ENCODE measurements at regions not wholly inside any gene's neighbourhood (a gene's known extent, or its start where the extent isn't known, plus 50 kb on each side); places are given as distances from the start of the nearest gene placed in this dataset.

DNA sequence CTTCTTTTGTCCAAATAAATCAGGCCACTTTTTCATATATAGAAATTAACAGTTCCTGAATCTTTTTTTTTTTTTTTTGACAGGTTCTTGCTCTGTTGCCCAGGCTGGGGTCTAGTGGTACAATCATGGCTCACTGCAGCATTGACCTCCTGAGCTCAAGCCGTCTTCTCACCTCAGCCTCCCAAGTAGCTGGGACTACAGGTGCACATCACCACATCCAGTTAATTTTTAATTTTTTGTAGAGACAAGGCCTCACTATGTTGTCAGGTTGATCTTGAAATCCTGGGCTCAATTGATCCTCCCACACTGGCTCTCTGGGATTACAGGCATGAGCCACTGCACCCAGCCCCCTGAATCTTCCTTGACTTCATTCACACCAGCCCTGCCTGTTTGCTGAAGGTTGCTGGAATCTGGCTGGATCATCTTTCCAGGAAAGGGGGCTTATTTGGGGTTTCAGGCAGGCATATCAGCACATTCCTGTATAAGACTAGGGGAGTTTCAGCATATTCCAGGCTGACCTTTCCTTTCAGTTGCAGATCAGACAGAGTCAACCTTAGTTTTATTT lies 78.2 kb upstream of the ARHGAP29 start:
- Histone ChIP-seq H3K36me3 (ENCODE audit: control insufficient read depth in 1 of 2, insufficient read depth in 2 of 2, low read depth in 1 of 2, low read length in 2 of 2) (no peaks in the 10 kb centered on the region), H3K4me3 (ENCODE audit: insufficient read depth in 1 of 2, low read depth in 1 of 2, low read length in 2 of 2) (no peak overlapping the region), H3K4me2 (ENCODE audit: low read length, poor library complexity, severe bottlenecking) (peak overlapping the region; percentile 24), H2BK15ac (ENCODE audit: low read depth, poor library complexity, severe bottlenecking) (no peak overlapping the region), H3K14ac (ENCODE audit: low read length in 2 of 2) (no peak overlapping the region), H3K79me1 (replicated peaks; ENCODE audit: low read length, poor library complexity, severe bottlenecking) (peaks cover 6% of the 10 kb centered on the region), H2BK5ac (ENCODE audit: low read depth, low read length, poor library complexity, severe bottlenecking) (peak overlapping the region; percentile 99), H3K4ac (ENCODE audit: low read depth in 1 of 2, low read length in 2 of 2) (no peak overlapping the region), H3K23ac (ENCODE audit: low read length in 2 of 2) (no peak overlapping the region), H3K27me3 (ENCODE audit: control insufficient read depth in 1 of 2, insufficient read depth in 1 of 2, low read length in 2 of 2) (no peaks in the 10 kb centered on the region), H4K8ac (ENCODE audit: low read length) (no peak overlapping the region), H2BK12ac (ENCODE audit: low read length in 2 of 2) (no peak overlapping the region), H2BK120ac (ENCODE audit: low read depth, low read length) (no peak overlapping the region), H3K9ac (ENCODE audit: low read length) (no peak overlapping the region), H2AFZ (ENCODE audit: low read depth, low read length) (no peak overlapping the region), H3K4me1 (ENCODE audit: control insufficient read depth, insufficient read depth, low read depth, low read length) (peaks cover 14% of the 10 kb centered on the region), H2AK5ac (ENCODE audit: low read length, severe bottlenecking) (peak overlapping the region; percentile 99), H3K18ac (ENCODE audit: low read depth in 1 of 2, low read length in 2 of 2) (no peak overlapping the region), H3K27ac (ENCODE audit: low read length, poor library complexity, severe bottlenecking) (peak overlapping the region; percentile 99), H4K91ac (ENCODE audit: low read length) (no peak overlapping the region), H3K9me3 (ENCODE audit: control insufficient read depth, low read length) (no peaks in the 10 kb centered on the region)
- WGBS = no CpG with 5 or more reads among the region's 1 CpG
- no peak for DNase-seq

DNA sequence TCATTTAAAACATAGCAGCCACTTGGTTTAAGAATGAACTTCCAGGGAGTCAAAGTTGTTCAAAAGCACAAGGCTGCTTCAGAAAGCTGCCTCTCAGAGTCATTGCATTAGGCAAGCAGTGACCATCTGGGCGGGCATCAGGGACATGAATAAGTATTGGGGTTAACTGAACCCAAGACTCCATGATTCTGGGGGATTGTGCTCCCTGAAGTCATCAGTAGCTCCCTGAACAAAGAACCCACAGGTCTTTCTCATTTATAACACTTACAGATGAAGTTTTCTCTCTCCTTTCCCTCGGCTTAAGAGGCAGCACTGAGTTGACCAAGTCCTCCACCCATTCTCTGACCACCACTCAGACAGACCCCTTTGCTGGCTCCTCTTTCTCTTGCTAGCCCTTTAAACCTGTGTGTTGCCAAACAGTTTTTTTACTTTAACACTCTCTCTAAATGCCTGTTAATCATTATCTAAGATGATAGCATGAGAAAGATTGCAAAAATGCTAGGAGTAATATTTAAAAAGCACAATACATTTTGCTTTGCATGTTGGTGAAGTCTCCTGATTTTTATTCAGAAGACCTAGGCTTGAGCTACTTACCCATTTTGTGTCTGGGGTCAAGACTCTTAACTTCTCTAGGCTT lies 77.0 kb upstream of the ARHGAP29 start:
- Histone ChIP-seq H2AFZ (ENCODE audit: low read depth, low read length) (no peak overlapping the region), H4K8ac (ENCODE audit: low read length) (no peak overlapping the region), H3K27me3 (ENCODE audit: control insufficient read depth in 1 of 2, insufficient read depth in 1 of 2, low read length in 2 of 2) (no peaks in the 10 kb centered on the region), H3K4me3 (ENCODE audit: insufficient read depth in 1 of 2, low read depth in 1 of 2, low read length in 2 of 2) (no peak overlapping the region), H2BK5ac (ENCODE audit: low read depth, low read length, poor library complexity, severe bottlenecking) (peak overlapping the region; percentile 93), H2BK12ac (ENCODE audit: low read length in 2 of 2) (no peak overlapping the region), H2BK15ac (ENCODE audit: low read depth, poor library complexity, severe bottlenecking) (peak overlapping the region; percentile 17), H4K91ac (ENCODE audit: low read length) (no peak overlapping the region), H3K4ac (ENCODE audit: low read depth in 1 of 2, low read length in 2 of 2) (no peak overlapping the region), H2AK5ac (ENCODE audit: low read length, severe bottlenecking) (peak overlapping the region; percentile 95), H3K9ac (ENCODE audit: low read length) (no peak overlapping the region), H3K18ac (ENCODE audit: low read depth in 1 of 2, low read length in 2 of 2) (no peak overlapping the region), H3K36me3 (ENCODE audit: control insufficient read depth in 1 of 2, insufficient read depth in 2 of 2, low read depth in 1 of 2, low read length in 2 of 2) (no peaks in the 10 kb centered on the region), H3K27ac (ENCODE audit: low read length, poor library complexity, severe bottlenecking) (peak overlapping the region; percentile 99), H3K9me3 (ENCODE audit: control insufficient read depth, low read length) (no peaks in the 10 kb centered on the region), H3K14ac (ENCODE audit: low read length in 2 of 2) (no peak overlapping the region), H3K4me1 (ENCODE audit: control insufficient read depth, insufficient read depth, low read depth, low read length) (peaks cover 10% of the 10 kb centered on the region), H3K4me2 (ENCODE audit: low read length, poor library complexity, severe bottlenecking) (peak overlapping the region; percentile 52), H2BK120ac (ENCODE audit: low read depth, low read length) (no peak overlapping the region), H3K23ac (ENCODE audit: low read length in 2 of 2) (no peak overlapping the region), H3K79me1 (replicated peaks; ENCODE audit: low read length, poor library complexity, severe bottlenecking) (peaks cover 4% of the 10 kb centered on the region)
- DNase-seq = no peak
- 93% methylated on average over 2 of the region's 2 CpGs for WGBS

DNA sequence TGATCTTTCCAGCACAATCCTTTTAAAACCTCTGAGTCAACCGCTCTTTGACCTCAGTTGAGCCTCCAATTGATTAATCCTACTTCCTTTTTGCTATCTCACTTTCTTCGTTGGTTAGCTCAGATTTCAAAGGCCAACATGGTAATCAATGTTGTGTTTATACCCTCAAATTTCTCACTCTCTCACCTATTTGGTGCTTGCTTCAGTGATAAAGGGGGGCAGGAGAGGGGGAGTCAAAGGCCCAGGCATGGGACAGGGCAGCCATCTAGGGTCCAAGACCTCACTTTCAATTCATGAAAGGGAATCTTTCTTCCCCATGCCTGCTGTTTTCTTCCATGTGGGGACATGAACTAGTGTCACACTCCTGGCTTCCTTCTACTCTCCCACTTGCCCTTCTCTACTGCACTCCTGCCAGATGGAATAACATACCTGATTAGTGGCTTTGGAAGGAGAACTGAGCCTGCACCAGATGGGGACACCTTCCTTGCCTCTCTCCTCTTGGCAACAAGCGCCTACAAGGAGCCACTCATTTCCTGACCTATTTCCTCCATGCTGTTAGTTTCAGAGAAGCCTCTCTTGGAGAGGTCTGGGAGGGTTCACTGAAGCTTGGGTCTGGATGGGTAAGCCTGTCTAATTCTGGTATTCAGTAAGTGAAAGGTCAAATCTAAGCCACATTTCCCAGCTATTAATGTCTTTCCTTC lies 73.3 kb upstream of the ARHGAP29 start:
- no peak overlapping the region for H2BK5ac ChIP-seq (ENCODE audit: low read depth, low read length, poor library complexity, severe bottlenecking)
- no peak overlapping the region for H3K4me2 ChIP-seq (ENCODE audit: low read length, poor library complexity, severe bottlenecking)
- H2AFZ ChIP-seq (ENCODE audit: low read depth, low read length) = no peak overlapping the region
- no peak overlapping the region for H4K91ac ChIP-seq (ENCODE audit: low read length)
- H2BK120ac ChIP-seq (ENCODE audit: low read depth, low read length) = no peak overlapping the region
- 46% methylated on average over 2 of the region's 3 CpGs for WGBS
- peak overlapping the region; percentile 31 for H2AK5ac ChIP-seq (ENCODE audit: low read length, severe bottlenecking)
- no peak overlapping the region for H3K4ac ChIP-seq (ENCODE audit: low read depth in 1 of 2, low read length in 2 of 2)
- no peak overlapping the region for H3K23ac ChIP-seq (ENCODE audit: low read length in 2 of 2)
- no peak overlapping the region for H4K8ac ChIP-seq (ENCODE audit: low read length)
- H2BK12ac ChIP-seq (ENCODE audit: low read length in 2 of 2) = no peak overlapping the region
- H3K36me3 ChIP-seq (ENCODE audit: control insufficient read depth in 1 of 2, insufficient read depth in 2 of 2, low read depth in 1 of 2, low read length in 2 of 2) = no peaks in the 10 kb centered on the region
- H3K9me3 ChIP-seq (ENCODE audit: control insufficient read depth, low read length) = no peaks in the 10 kb centered on the region
- H3K27ac ChIP-seq (ENCODE audit: low read length, poor library complexity, severe bottlenecking) = no peak overlapping the region
- peaks cover 9% of the 10 kb centered on the region for H3K79me1 ChIP-seq (replicated peaks; ENCODE audit: low read length, poor library complexity, severe bottlenecking)
- H3K27me3 ChIP-seq (ENCODE audit: control insufficient read depth in 1 of 2, insufficient read depth in 1 of 2, low read length in 2 of 2) = no peaks in the 10 kb centered on the region
- no peak for DNase-seq
- H3K18ac ChIP-seq (ENCODE audit: low read depth in 1 of 2, low read length in 2 of 2) = peak overlapping the region in 1 of 2 experiments; percentile 37
- H2BK15ac ChIP-seq (ENCODE audit: low read depth, poor library complexity, severe bottlenecking) = no peak overlapping the region
- H3K14ac ChIP-seq (ENCODE audit: low read length in 2 of 2) = no peak overlapping the region
- H3K4me1 ChIP-seq (ENCODE audit: control insufficient read depth, insufficient read depth, low read depth, low read length) = peaks cover 11% of the 10 kb centered on the region
- H3K9ac ChIP-seq (ENCODE audit: low read length) = no peak overlapping the region
- no peak overlapping the region for H3K4me3 ChIP-seq (ENCODE audit: insufficient read depth in 1 of 2, low read depth in 1 of 2, low read length in 2 of 2)

DNA sequence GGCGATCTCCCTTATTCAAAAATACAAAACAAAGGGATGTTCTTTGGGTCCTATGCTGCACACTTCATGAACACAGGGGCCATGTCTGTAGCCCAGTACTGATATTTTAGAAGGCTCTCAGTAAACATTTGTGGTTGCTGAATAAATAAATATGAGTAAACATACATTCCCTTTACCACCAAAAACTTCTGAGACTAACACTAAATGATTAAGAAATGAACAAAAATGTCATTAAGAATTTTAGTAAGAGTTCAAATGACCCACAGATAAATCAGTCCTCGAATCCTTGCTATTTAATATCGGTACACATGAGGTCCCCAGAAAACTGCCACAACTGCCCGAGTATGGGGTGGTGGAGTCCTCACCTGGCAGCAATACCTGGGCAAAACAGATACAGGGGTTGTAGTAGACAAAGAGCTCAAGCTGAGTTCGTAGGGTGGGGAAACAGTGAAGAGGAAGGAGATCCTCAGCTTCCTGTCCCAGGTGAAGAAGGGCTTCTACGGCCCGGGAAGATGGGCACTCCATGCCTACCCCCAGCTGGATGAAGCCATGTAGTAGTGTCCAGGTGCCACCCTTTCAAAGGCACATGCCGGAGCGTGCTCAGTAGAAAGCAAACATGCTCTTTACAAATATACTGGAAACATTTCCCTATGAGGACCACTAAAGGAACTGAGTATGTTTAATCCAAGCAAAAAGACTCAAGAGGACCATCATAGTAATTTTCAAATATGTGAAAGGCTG lies 72.6 kb upstream of the ARHGAP29 start:
- no peak overlapping the region for H3K4me3 ChIP-seq (ENCODE audit: insufficient read depth in 1 of 2, low read depth in 1 of 2, low read length in 2 of 2)
- H3K4me1 ChIP-seq (ENCODE audit: control insufficient read depth, insufficient read depth, low read depth, low read length) = peaks cover 12% of the 10 kb centered on the region
- no peak overlapping the region for H2BK12ac ChIP-seq (ENCODE audit: low read length in 2 of 2)
- no peak overlapping the region for H4K8ac ChIP-seq (ENCODE audit: low read length)
- H3K18ac ChIP-seq (ENCODE audit: low read depth in 1 of 2, low read length in 2 of 2) = no peak overlapping the region
- H2BK15ac ChIP-seq (ENCODE audit: low read depth, poor library complexity, severe bottlenecking) = no peak overlapping the region
- H2AK5ac ChIP-seq (ENCODE audit: low read length, severe bottlenecking) = peak overlapping the region; percentile 33
- no peak overlapping the region for H3K14ac ChIP-seq (ENCODE audit: low read length in 2 of 2)
- no peaks in the 10 kb centered on the region for H3K27me3 ChIP-seq (ENCODE audit: control insufficient read depth in 1 of 2, insufficient read depth in 1 of 2, low read length in 2 of 2)
- H3K79me1 ChIP-seq (replicated peaks; ENCODE audit: low read length, poor library complexity, severe bottlenecking) = peaks cover 11% of the 10 kb centered on the region
- H3K36me3 ChIP-seq (ENCODE audit: control insufficient read depth in 1 of 2, insufficient read depth in 2 of 2, low read depth in 1 of 2, low read length in 2 of 2) = no peaks in the 10 kb centered on the region
- no peaks in the 10 kb centered on the region for H3K9me3 ChIP-seq (ENCODE audit: control insufficient read depth, low read length)
- H3K9ac ChIP-seq (ENCODE audit: low read length) = no peak overlapping the region
- no peak overlapping the region for H2BK5ac ChIP-seq (ENCODE audit: low read depth, low read length, poor library complexity, severe bottlenecking)
- no peak overlapping the region for H2AFZ ChIP-seq (ENCODE audit: low read depth, low read length)
- WGBS = 99% methylated on average over 7 of the region's 9 CpGs
- no peak overlapping the region for H2BK120ac ChIP-seq (ENCODE audit: low read depth, low read length)
- no peak overlapping the region for H3K23ac ChIP-seq (ENCODE audit: low read length in 2 of 2)
- no peak overlapping the region for H3K4ac ChIP-seq (ENCODE audit: low read depth in 1 of 2, low read length in 2 of 2)
- no peak overlapping the region for H3K27ac ChIP-seq (ENCODE audit: low read length, poor library complexity, severe bottlenecking)
- no peak overlapping the region for H4K91ac ChIP-seq (ENCODE audit: low read length)
- no peak overlapping the region for H3K4me2 ChIP-seq (ENCODE audit: low read length, poor library complexity, severe bottlenecking)
- no peak for DNase-seq

All from mesenchymal stem cell (in vitro differentiated cells and primary cell).